CD4-positive, alpha-beta T cell treated with Interleukin-6 for 4 hours (primary cell): ENCODE measurements at regions not wholly inside any gene's neighbourhood (a gene's known extent, or its start where the extent isn't known, plus 50 kb on each side); places are given as distances from the start of the nearest gene placed in this dataset.

Source experiments
- DNase-seq: peaks from one replicate; pipeline ENCODE4 v3.0.0-alpha.2; 2020; ENCODE audit warnings: mixed read lengths

GRCh38 chr20:22503577-22503976, 80.8 kb downstream of the FOXA2 start:
- no peak for DNase-seq

- no peak for DNase-seq
These were observed 81.6 kb downstream of the FOXA2 start for GRCh38 chr20:22502731-22503191.

GRCh38 chr20:22501566-22502344, 82.6 kb downstream of the FOXA2 start:
- DNase-seq = no peak

GRCh38 chr20:22501034-22501433, 83.3 kb downstream of the FOXA2 start:
- no peak for DNase-seq

GRCh38 chr20:22499515-22500166, 84.7 kb downstream of the FOXA2 start:
- no peak for DNase-seq

- no peak for DNase-seq
These were observed 87.6 kb downstream of the FOXA2 start for GRCh38 chr20:22496817-22497216.

GRCh38 chr20:22495789-22496188, 88.6 kb downstream of the FOXA2 start:
- DNase-seq = no peak

- no peak for DNase-seq
These were observed 89.2 kb downstream of the FOXA2 start for GRCh38 chr20:22495172-22495571.

GRCh38 chr20:22492497-22492896, 91.9 kb downstream of the FOXA2 start:
- DNase-seq = no peak

- no peak for DNase-seq
These were observed 93.2 kb downstream of the FOXA2 start for GRCh38 chr20:22491194-22491505.

- DNase-seq = no peak
These were observed 93.8 kb downstream of the FOXA2 start for GRCh38 chr20:22490287-22491193.

- DNase-seq = no peak
These were observed 94.6 kb downstream of the FOXA2 start for GRCh38 chr20:22489626-22490286.

GRCh38 chr20:22480336-22480735, 104.0 kb downstream of the FOXA2 start:
- no peak for DNase-seq

GRCh38 chr20:22475662-22476061, 108.7 kb downstream of the FOXA2 start:
- no peak for DNase-seq

- DNase-seq = no peak
These were observed 110.1 kb downstream of the FOXA2 start for GRCh38 chr20:22474224-22474623.

- no peak for DNase-seq
These were observed 111.1 kb downstream of the FOXA2 start for GRCh38 chr20:22473293-22473692.

- DNase-seq = no peak
These were observed 111.8 kb downstream of the FOXA2 start for GRCh38 chr20:22472447-22473100.

- no peak for DNase-seq
These were observed 113.1 kb downstream of the FOXA2 start for GRCh38 chr20:22471156-22471836.

- DNase-seq = no peak
These were observed 113.7 kb downstream of the FOXA2 start for GRCh38 chr20:22470620-22471026.

- no peak for DNase-seq
These were observed 117.8 kb downstream of the FOXA2 start for GRCh38 chr20:22466447-22467171.
